GM23338 (cell line): ENCODE measurements at regions not wholly inside any gene's neighbourhood (a gene's known extent, or its start where the extent isn't known, plus 50 kb on each side); places are given as distances from the start of the nearest gene placed in this dataset.

Source experiments
- ATAC-seq: fragments of 200-7000 bp; cut with Tn5 transposase; 3 replicates; pipeline ENCODE4 v1.9.1; 2020
- DNase-seq: peaks from one replicate; pipeline ENCODE4 v3.0.0-alpha.2; 2015; ENCODE audit warnings: low spot score
- H2AFZ ChIP-seq: fragments of 200-600 bp; sonication (generic); 2 replicates; pipeline ENCODE4 v1.8.0; 2016; ENCODE audit warnings: antibody characterized with exemption, mild to moderate bottlenecking, moderate library complexity
- H3F3A ChIP-seq: fragments of 200-600 bp; sonication (generic); replicated peaks from 2 replicates; pipeline ENCODE4 v1.8.0; 2017; ENCODE audit warnings: antibody characterized with exemption, mixed run types, low read depth
- H3K27ac ChIP-seq: fragments of 200-600 bp; sonication (generic); 2 replicates; pipeline ENCODE4 v1.6.1; 2016; ENCODE audit warnings: low read depth
- H3K27me3 ChIP-seq: fragments of 200-600 bp; sonication (generic); 2 replicates; pipeline ENCODE4 v1.8.0; 2016; ENCODE audit warnings: mild to moderate bottlenecking, mixed run types, moderate library complexity; ENCODE audit not compliant: insufficient read depth
- H3K36me3 ChIP-seq: fragments of 200-600 bp; sonication (generic); 2 replicates; pipeline ENCODE4 v1.8.0; 2016; ENCODE audit warnings: mild to moderate bottlenecking; ENCODE audit not compliant: insufficient read depth
- H3K4me1 ChIP-seq: fragments of 200-600 bp; sonication (generic); 2 replicates; pipeline ENCODE4 v1.8.0; 2016; ENCODE audit warnings: mild to moderate bottlenecking, moderate library complexity; ENCODE audit not compliant: insufficient read depth
- H3K4me2 ChIP-seq: fragments of 200-600 bp; sonication (generic); 2 replicates; pipeline ENCODE4 v1.7.1; 2017; ENCODE audit warnings: mixed run types
- H3K4me3 ChIP-seq: fragments of 200-600 bp; sonication (generic); 2 replicates; pipeline ENCODE4 v1.6.1; 2016; ENCODE audit warnings: mixed run types
- H3K79me2 ChIP-seq: fragments of 200-600 bp; sonication (generic); replicated peaks from 2 replicates; pipeline ENCODE4 v1.8.0; 2017; ENCODE audit warnings: mild to moderate bottlenecking; ENCODE audit not compliant: insufficient read depth
- H3K9me2 ChIP-seq: fragments of 200-600 bp; sonication (generic); 2 replicates; pipeline ENCODE4 v1.8.0; 2017; ENCODE audit not compliant: insufficient read depth
- H4K20me1 ChIP-seq: fragments of 200-600 bp; sonication (generic); replicated peaks from 2 replicates; pipeline ENCODE4 v1.8.0; 2017; ENCODE audit warnings: mild to moderate bottlenecking; ENCODE audit not compliant: insufficient read depth
- H3K27ac Mint-ChIP-seq: 2 replicates; pipeline ENCODE4 v1.8.0; 2020; ENCODE audit warnings: inconsistent platforms, mild to moderate bottlenecking, moderate library complexity, mixed read lengths
- H3K27me3 Mint-ChIP-seq: 3 replicates; pipeline ENCODE4 v1.8.0; 2022; ENCODE audit warnings: low read depth, mild to moderate bottlenecking, moderate library complexity, mixed read lengths, inconsistent platforms; ENCODE audit not compliant: insufficient read depth, poor library complexity
- H3K36me3 Mint-ChIP-seq: 3 replicates; pipeline ENCODE4 v1.8.0; 2021; ENCODE audit warnings: low read depth, mild to moderate bottlenecking, inconsistent platforms, moderate library complexity, mixed read lengths
- H3K4me1 Mint-ChIP-seq: 3 replicates; pipeline ENCODE4 v1.8.0; 2020; ENCODE audit warnings: mild to moderate bottlenecking, inconsistent platforms, mixed read lengths
- H3K4me3 Mint-ChIP-seq: 3 replicates; pipeline ENCODE4 v1.8.0; 2021; ENCODE audit warnings: moderate library complexity, mild to moderate bottlenecking, inconsistent platforms, mixed read lengths
- H3K9me3 Mint-ChIP-seq: 3 replicates; pipeline ENCODE4 v1.8.0; 2020; ENCODE audit warnings: moderate library complexity, mild to moderate bottlenecking, inconsistent platforms, mixed read lengths
- JUNB ChIP-seq: IDR thresholded peaks from one replicate; pipeline ENCODE4 v1.6.1; 2016; ENCODE audit warnings: antibody characterized with exemption; ENCODE audit not compliant: unreplicated experiment
- ZNF331 ChIP-seq: fragments of 250-450 bp; sonication (Bioruptor Pico); IDR thresholded peaks from 2 replicates; pipeline ENCODE4 v1.5.0; 2020; ENCODE audit warnings: low read depth, mild to moderate bottlenecking, moderate library complexity
- TF ChIP-seq, protein P1 (sequence below): fragments of 250-450 bp; sonication (Bioruptor Pico); IDR thresholded peaks from 2 replicates; pipeline ENCODE4 v1.5.0; 2020; ENCODE audit warnings: mild to moderate bottlenecking, moderate library complexity

DNA sequence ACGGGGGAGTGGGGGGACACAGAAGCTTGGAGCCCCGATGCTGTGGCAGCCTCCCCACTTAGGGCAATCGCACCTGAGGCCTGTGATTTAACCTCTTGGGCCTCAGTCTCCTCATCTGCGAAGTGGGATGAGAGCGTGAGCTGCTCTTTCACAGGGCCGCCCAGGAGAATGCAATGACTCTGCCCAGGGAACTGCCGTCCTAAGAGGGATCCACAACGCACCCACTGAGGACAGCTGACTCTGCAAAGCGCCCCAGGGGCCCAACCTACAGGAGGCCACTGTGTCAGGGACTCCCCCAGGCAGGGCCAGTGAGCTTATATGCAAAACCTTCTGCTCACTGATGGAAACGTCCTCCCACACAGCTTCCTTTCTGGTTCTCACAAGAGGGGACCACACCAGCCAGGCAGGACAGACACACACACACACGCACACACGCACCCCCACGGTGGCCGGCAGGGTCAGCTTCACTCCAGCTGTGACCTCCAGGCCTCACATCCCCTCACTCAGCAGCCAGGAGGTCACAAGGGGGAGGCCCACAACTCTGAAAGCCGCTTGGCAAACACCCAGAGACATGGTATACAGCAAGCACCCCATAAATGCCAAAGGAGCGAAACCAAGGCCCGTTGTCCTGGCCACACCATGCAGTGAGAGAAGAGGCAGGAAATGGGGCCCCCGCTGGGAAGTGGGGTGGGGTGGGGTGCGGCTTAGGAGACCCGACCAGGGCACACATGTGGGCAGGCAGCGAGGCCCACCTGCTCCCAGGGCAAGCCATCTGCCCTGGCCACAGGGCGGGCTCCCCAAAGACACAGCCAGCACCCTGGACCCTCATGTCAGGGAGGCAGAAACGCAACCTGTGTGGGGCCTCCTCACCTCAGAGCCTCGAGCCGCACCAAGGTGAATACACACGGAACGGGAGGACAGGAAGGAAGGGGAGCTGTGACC, 73.3 kb downstream of the NCOR2 start:
- Histone ChIP-seq H3K36me3 (no peaks in the 10 kb centered on the region), H3K4me3 (no peak overlapping the region), H3K27me3 (no peaks in the 10 kb centered on the region), H3K4me2 (no peak overlapping the region), H3K27ac (no peak overlapping the region), H4K20me1 (peaks cover 38% of the 10 kb centered on the region), H3K4me1 (peaks cover 5% of the 10 kb centered on the region; the same call in 1 of the 2 replicates), H3K79me2 (peaks cover 97% of the 10 kb centered on the region), H2AFZ (no peak overlapping the region), H3K9me2 (no peaks in the 10 kb centered on the region), H3F3A (no peaks in the 10 kb centered on the region)
- Mint-ChIP-seq H3K9me3 (no peaks in the 10 kb centered on the region; the same call in 2 of the 3 replicates), H3K4me1 (peaks cover 25% of the 10 kb centered on the region), H3K27me3 (peaks cover 15% of the 10 kb centered on the region), H3K36me3 (peaks cover 9% of the 10 kb centered on the region; the same call in 2 of the 3 replicates), H3K4me3 (no peak overlapping the region), H3K27ac (peak overlapping the region; percentile 75; the same call in 1 of the 2 replicates)
- TF ChIP-seq, protein P1, sequence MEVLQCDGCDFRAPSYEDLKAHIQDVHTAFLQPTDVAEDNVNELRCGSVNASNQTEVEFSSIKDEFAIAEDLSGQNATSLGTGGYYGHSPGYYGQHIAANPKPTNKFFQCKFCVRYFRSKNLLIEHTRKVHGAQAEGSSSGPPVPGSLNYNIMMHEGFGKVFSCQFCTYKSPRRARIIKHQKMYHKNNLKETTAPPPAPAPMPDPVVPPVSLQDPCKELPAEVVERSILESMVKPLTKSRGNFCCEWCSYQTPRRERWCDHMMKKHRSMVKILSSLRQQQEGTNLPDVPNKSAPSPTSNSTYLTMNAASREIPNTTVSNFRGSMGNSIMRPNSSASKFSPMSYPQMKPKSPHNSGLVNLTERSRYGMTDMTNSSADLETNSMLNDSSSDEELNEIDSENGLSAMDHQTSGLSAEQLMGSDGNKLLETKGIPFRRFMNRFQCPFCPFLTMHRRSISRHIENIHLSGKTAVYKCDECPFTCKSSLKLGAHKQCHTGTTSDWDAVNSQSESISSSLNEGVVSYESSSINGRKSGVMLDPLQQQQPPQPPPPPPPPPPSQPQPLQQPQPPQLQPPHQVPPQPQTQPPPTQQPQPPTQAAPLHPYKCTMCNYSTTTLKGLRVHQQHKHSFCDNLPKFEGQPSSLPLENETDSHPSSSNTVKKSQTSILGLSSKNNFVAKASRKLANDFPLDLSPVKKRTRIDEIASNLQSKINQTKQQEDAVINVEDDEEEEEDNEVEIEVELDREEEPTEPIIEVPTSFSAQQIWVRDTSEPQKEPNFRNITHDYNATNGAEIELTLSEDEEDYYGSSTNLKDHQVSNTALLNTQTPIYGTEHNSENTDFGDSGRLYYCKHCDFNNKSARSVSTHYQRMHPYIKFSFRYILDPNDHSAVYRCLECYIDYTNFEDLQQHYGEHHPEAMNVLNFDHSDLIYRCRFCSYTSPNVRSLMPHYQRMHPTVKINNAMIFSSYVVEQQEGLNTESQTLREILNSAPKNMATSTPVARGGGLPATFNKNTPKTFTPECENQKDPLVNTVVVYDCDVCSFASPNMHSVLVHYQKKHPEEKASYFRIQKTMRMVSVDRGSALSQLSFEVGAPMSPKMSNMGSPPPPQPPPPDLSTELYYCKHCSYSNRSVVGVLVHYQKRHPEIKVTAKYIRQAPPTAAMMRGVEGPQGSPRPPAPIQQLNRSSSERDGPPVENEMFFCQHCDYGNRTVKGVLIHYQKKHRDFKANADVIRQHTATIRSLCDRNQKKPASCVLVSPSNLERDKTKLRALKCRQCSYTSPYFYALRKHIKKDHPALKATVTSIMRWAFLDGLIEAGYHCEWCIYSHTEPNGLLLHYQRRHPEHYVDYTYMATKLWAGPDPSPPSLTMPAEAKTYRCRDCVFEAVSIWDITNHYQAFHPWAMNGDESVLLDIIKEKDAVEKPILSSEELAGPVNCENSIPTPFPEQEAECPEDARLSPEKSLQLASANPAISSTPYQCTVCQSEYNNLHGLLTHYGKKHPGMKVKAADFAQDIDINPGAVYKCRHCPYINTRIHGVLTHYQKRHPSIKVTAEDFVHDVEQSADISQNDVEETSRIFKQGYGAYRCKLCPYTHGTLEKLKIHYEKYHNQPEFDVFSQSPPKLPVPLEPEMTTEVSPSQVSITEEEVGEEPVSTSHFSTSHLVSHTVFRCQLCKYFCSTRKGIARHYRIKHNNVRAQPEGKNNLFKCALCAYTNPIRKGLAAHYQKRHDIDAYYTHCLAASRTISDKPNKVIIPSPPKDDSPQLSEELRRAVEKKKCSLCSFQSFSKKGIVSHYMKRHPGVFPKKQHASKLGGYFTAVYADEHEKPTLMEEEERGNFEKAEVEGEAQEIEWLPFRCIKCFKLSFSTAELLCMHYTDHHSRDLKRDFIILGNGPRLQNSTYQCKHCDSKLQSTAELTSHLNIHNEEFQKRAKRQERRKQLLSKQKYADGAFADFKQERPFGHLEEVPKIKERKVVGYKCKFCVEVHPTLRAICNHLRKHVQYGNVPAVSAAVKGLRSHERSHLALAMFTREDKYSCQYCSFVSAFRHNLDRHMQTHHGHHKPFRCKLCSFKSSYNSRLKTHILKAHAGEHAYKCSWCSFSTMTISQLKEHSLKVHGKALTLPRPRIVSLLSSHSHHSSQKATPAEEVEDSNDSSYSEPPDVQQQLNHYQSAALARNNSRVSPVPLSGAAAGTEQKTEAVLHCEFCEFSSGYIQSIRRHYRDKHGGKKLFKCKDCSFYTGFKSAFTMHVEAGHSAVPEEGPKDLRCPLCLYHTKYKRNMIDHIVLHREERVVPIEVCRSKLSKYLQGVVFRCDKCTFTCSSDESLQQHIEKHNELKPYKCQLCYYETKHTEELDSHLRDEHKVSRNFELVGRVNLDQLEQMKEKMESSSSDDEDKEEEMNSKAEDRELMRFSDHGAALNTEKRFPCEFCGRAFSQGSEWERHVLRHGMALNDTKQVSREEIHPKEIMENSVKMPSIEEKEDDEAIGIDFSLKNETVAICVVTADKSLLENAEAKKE = no peak
- TF ChIP-seq ZNF331 (CRISPR knock-in tag) (no peak), JUNB (no peak)
- ATAC-seq (no peak), DNase-seq (no peak)
